Kidney epithelial cell (primary cell): ENCODE measurements at regions not wholly inside any gene's neighbourhood (a gene's known extent, or its start where the extent isn't known, plus 50 kb on each side); places are given as distances from the start of the nearest gene placed in this dataset.

ENCODE experiments used
- DNase-seq: peaks from one replicate; pipeline ENCODE4 v3.0.0-alpha.2; 2010; ENCODE audit warnings: low read depth
- H3K27me3 ChIP-seq: 2 replicates; pipeline ENCODE4 v1.6.0; 2011; ENCODE audit warnings: low read length; ENCODE audit not compliant: control insufficient read depth, insufficient read depth
- H3K36me3 ChIP-seq: 2 replicates; pipeline ENCODE4 v1.5.1; 2011; ENCODE audit warnings: low read length; ENCODE audit not compliant: control insufficient read depth, insufficient read depth
- H3K4me3 ChIP-seq: 2 replicates; pipeline ENCODE4 v1.5.1; 2011; ENCODE audit warnings: low read depth, mild to moderate bottlenecking, control low read depth, low read length
- CTCF ChIP-seq: IDR thresholded peaks from 2 replicates; pipeline ENCODE4 v1.5.1; 2011; ENCODE audit warnings: mild to moderate bottlenecking, moderate library complexity, low read length, control low read depth, inconsistent platforms; ENCODE audit not compliant: insufficient read depth, poor library complexity, severe bottlenecking

- DNase-seq: no peak
- Histone ChIP-seq H3K36me3 (no peaks in the 10 kb centered on the region), H3K27me3 (no peaks in the 10 kb centered on the region), H3K4me3 (no peak overlapping the region)
- TF ChIP-seq CTCF: no peak
Observed at GRCh38 chr7:155899596-155899995, 87.3 kb upstream of the SHH start.

- H3K4me3 ChIP-seq: no peak overlapping the region
- DNase-seq: no peak
- no peaks in the 10 kb centered on the region for H3K27me3 ChIP-seq
- TF ChIP-seq CTCF: no peak
- H3K36me3 ChIP-seq: no peaks in the 10 kb centered on the region
Observed at GRCh38 chr7:155897758-155898386, 85.6 kb upstream of the SHH start.

- peak; percentile 29 for DNase-seq
- no peak for TF ChIP-seq CTCF
- Histone ChIP-seq H3K27me3 (no peaks in the 10 kb centered on the region), H3K36me3 (no peaks in the 10 kb centered on the region), H3K4me3 (no peak overlapping the region)
Observed at GRCh38 chr7:155896531-155897263, 84.4 kb upstream of the SHH start.

- no peak for TF ChIP-seq CTCF
- no peak for DNase-seq
- H3K36me3 ChIP-seq: no peaks in the 10 kb centered on the region
- H3K4me3 ChIP-seq: no peak overlapping the region
- H3K27me3 ChIP-seq: no peaks in the 10 kb centered on the region
Observed at GRCh38 chr7:155893664-155894063, 81.4 kb upstream of the SHH start.

- DNase-seq: no peak
- no peak for TF ChIP-seq CTCF
- no peak overlapping the region for H3K4me3 ChIP-seq
- H3K36me3 ChIP-seq: no peaks in the 10 kb centered on the region
- no peaks in the 10 kb centered on the region for H3K27me3 ChIP-seq
Observed at GRCh38 chr7:155893176-155893575, 80.9 kb upstream of the SHH start.
